Activated CD4-positive, alpha-beta T cell treated with anti-CD3 and anti-CD28 coated beads, Interleukin-2, Interleukin-6, amounts not matched to agents 100 ng/mL and 50 ng/mL, durations not matched to agents 16 hours and 8 hours (primary cell): ENCODE measurements at regions not wholly inside any gene's neighbourhood (a gene's known extent, or its start where the extent isn't known, plus 50 kb on each side); places are given as distances from the start of the nearest gene placed in this dataset.

Experiments used
- DNase-seq: peaks from one replicate; pipeline ENCODE4 v3.0.0-alpha.2; 2020

- DNase-seq, result no peak
Observed at GRCh38 chr12:77343291-77343690, 277.9 kb upstream of the E2F7 start.

DNA sequence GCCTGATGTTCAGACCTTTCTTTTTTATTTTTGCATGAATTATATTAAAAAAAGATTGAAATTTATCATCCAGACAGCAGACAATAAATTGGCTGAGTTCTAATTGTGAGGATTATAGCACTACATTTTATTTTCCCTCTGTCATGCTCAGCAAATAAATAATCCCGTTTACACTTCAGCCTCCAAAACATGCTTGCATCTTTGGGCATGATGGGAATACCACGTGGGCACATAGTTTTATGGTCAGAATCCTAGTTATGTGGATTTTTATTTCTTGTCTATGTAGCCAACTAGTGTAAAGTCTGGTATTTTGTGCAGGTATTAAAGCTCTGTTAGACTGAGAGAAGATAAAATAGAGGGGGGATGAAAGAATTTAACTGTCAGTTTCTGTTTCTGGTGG is 276.9 kb upstream of the E2F7 start:
- no peak for DNase-seq

- DNase-seq, result no peak
Observed at GRCh38 chr12:77339610-77340009, 274.2 kb upstream of the E2F7 start.

DNA sequence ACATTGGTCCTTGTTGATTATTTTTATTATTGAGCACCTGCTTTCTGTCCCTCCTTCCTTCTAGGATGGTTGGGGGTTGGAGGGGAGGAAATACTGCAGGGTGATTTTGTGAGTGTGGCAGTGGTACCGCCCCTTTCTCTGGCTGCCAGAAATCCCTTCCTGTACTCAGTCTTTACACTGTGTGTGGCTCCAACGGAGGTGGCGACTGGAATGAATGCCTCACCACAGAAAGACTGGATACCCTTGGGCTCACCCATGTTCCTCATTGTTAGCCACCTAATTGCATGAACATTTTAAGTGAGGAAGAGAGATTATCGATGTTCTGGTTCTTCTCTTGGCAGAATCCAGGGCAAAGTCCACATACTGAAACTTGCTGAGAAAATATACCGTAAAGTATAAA is 272.0 kb upstream of the E2F7 start:
- no peak for DNase-seq

- DNase-seq, result no peak
Observed at GRCh38 chr12:77334806-77335205, 269.4 kb upstream of the E2F7 start.

DNA sequence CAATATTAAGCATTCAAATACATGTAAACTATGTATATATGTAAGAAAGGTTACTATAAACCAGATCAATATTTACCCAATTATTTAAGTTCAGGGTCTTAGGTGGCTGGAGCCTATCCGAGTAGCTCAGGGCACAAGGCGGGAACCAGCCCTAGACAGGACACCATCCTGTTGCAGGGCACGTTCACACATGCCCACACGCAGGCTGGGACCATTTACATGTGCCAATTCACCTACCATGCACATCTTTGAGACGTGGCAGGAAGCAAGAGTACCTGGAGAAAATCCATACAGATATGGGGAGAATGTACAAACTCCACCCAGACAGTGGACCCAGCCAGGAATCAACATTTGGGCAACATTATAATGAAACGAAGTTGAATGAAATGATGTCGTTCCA is 263.0 kb upstream of the E2F7 start:
- DNase-seq, result no peak

- no peak for DNase-seq
Observed at GRCh38 chr12:77325511-77326236, 260.3 kb upstream of the E2F7 start.

DNA sequence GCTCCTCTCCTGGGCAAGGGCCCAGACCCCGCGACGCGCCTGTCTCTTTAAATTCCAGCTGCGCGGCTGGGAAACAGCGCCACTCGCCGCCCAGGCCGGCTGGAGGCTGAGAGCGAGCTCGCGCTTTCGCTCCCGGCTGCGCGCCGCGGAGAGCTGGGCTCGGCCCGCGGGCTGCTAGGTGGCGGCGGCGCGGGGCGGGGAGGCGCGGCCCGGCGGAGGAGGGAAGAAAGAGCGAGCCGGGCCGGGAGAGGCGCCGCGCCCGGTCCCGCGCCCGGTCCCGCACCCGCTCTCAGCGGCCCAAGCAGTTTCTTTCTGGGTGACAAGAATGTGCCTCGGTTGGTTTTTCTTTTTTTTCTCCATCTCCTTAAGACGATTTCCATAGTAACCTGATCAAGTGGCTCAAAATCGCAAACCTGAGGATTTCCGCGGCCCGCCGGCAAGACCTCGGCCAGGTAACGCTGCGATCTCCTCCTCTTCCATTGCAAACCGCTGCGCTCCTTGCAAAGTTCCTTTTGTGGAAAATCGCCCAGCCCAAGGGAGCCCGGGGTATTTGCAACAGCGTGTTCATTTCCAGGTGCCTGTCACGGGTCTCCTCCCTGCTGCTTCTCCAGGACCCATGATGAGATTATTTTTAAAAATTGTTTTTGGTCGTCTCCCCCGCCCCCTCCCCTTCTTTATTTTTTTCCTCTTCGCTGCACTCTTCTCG is 259.5 kb upstream of the E2F7 start:
- peak; percentile 64 for DNase-seq

DNA sequence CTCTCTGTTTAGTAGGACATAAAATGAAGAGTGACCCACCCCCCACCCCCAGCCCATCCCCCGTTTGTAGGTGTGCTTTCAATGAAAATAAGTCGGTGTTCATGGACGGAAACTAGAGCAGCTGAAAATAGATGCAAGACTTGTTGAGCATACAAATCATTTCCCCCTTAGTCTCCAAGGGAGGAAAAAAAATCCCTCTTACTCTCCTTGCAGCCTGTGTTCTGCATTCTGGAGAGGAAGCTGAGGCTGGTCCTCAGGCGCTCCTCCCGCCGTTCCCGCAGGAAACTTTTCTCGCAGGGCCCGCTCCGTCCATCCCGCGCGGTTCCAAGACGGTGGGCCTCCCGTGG is 259.0 kb upstream of the E2F7 start:
- DNase-seq, result no peak

DNA sequence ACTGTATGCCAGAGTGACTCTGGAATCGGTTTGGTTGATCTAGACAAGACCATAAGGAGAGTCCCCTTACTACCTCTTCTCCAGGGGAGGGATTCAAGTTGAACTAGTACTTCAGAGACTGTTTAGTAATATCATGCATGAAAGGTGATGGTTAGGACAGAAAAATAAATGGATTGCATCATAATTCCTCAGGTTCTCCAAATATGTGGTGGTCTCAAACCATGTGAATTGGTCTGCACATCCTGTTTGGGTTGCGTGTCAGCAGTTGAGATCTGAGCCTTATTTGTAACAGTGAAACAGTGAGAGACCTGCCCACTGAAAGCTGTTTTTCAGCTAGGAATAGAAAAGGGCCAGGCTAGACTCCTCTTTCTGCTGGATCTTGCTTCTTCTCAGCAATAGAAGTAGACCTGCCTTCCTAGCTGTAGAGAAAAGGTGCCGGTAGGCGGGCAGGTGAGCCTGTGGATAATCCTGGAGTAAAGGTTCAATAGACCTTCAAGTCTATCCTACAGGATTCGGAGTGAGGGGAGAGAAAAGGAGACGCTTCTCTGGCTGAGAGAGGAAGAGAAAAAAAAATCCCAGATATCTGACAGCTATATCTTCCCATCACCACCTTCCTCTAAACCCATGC is 258.5 kb upstream of the E2F7 start:
- DNase-seq, result no peak

DNA sequence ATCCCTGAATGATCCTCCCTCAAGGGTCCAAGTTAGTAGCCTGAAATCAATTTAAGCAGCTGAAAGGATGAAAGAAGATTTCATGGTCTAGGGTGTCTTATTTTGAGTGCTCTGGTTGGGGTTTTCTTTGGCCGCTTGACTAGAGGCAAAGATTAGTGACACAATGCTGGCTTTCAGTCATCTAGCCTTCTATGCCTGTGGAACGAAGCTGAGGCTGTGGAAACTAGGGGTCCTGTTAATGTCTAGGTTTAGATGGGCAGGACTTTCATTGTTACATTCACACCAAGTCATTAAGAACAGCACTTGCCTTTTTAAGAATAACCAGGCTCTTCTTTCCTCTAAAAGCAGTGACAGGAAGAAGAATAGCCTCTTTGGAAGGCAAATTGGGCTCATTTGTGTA is 253.8 kb upstream of the E2F7 start:
- DNase-seq, result no peak

GRCh38 chr12:77315407-77315806 is 250.0 kb upstream of the E2F7 start:
- DNase-seq, result no peak

GRCh38 chr12:77314378-77315052 is 249.1 kb upstream of the E2F7 start:
- no peak for DNase-seq

DNA sequence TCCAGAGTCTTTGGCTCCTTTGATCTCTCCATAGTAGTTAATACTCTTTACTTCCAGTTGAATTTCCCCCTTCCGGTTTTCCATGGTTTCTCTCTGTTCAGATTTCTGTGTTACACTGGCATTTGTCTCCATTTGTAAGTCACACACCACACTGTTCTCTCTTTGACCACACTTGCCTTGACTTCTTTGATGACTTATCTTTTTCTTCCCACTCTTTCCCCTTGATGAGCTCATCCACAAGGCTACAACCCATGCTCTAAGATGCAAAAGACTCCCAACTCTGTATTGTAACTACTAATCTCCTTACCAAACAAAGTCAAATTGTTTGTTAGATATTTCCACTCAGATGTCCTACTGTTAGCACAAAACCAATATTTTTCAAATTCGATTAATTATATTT is 242.7 kb upstream of the E2F7 start:
- DNase-seq, result no peak

- DNase-seq, result no peak
Observed at GRCh38 chr12:77300811-77301210, 235.4 kb upstream of the E2F7 start.

DNA sequence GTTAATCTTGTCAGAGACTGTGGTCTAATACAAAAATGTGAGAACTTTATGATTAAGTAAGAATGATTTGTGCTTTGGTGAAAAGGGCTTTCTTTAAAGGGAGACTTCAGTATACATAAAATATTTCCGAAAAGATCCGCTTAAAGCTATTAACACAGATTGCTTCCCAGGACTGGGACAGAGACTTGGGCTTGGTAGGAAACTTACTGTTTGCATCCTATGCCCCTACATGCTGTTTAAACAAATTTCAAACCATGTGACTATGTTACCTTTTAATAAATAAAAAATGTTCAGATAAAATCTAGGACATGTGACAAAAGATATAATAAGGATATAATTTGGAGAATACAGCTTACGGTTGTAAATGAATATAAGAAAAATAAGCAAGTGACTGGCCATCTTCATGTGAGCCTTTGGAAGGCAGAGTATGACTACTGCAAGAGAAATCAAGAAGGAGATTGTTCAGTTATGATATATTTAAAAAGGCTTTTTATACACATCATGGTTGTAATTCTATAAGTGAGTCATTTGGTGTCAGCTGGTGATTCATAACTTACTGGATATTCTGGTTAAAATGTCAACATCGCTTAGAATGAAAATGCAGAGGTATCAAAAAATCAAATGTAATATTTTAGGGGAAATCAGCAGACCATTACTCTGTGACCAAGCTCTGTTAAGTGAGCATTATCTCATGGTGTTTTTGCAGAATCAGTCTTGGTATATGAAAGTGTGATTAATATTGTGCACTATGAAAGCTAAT is 234.7 kb upstream of the E2F7 start:
- DNase-seq, result no peak

GRCh38 chr12:77299001-77299400 is 233.6 kb upstream of the E2F7 start:
- no peak for DNase-seq

DNA sequence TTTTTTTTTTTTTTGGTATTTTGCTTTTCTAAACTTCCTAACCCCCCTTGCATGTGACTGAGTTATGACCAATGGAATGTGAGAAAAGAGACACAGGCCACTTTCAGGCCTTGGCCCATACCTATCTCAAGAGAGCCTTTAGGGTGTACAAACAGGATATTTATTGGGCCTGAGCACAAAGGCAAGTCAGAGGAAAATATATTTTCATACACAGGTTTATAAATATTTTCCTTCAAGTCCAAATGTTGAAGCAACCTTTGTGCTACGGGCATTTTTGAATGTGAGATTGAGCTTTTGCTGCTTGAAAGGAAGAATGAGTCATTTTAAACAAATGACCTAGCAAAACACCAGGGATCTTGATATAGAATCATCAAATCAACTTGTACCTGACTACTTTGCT is 228.6 kb upstream of the E2F7 start:
- no peak for DNase-seq

DNA sequence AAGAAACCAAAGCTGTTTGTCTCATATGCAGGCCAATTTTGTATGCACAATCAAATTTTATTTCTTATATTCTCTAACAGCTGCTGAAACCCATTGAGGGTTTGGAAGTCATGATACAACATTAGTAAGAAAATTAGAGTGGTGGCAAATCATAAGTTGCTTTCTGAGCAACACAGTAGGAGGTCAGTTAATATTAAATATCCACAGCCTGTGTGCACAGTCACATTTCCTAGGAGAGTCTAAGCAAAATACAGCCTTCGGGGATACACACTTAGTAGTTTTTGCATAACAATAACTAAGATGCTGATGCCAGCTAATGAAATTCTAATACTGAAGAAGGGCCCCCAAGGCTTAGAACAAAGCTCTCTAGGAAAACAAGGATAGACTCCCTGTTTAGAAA is 209.6 kb upstream of the E2F7 start:
- DNase-seq, result no peak

- DNase-seq, result no peak
Observed at GRCh38 chr12:77273898-77274297, 208.5 kb upstream of the E2F7 start.

GRCh38 chr12:77256956-77257355 is 191.6 kb upstream of the E2F7 start:
- DNase-seq, result no peak

DNA sequence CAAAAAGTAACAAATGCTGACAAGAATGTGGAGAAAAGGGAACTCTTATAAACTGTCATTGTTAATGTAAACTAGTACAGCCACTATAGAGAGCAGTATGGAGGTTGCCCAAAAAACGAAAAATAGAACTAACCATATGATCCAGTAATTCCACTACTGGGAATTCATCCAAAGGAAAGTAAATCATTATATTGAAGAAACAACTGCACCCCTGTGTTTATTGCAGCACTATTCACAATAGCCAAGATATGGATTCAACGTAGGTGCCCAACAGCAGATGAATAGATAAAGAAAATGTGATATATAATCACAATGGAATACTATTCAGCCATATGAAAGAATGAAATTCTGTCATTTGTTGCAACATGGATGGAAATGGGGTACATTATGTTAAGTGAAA is 188.0 kb upstream of the E2F7 start:
- DNase-seq, result no peak

DNA sequence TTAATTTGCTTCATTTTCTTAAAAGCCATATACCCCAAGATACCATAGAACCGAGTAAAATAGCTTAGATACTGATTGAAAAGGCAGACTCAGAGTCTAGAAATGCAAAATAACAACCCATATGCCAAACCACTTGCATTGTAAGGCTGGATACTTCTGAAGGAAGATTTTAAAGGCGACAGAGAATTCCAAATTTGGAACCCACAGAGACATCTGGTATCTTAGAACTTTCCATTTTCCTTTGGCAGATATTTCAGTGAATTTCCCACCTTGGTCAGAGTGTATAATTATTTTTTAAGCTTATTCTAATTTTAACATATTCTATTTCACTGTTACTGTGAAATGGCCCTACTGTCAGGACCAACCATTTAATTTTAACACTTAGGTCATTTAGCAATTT is 186.4 kb upstream of the E2F7 start:
- DNase-seq, result no peak
